DND-41 (cell line): ENCODE measurements at regions not wholly inside any gene's neighbourhood (a gene's known extent, or its start where the extent isn't known, plus 50 kb on each side); places are given as distances from the start of the nearest gene placed in this dataset.
"Not testable (repeated sequence)": the region's sequence is repeated elsewhere in the genome, so short reads cannot be mapped to it uniquely, and the experiment has no call there.

Experiments
- ATAC-seq: fragments of 200-7000 bp; cut with Tn5 transposase; 3 replicates; pipeline ENCODE4 v1.9.1; 2021; ENCODE audit warnings: low read depth; ENCODE audit not compliant: insufficient read depth
- DNase-seq: peaks from one replicate; pipeline ENCODE4 v3.0.0-alpha.2; 2020
- H2AFZ ChIP-seq: 2 replicates; pipeline ENCODE4 v1.6.0; 2012; ENCODE audit warnings: low read depth, low read length
- H3K27ac ChIP-seq: 2 replicates; pipeline ENCODE4 v1.5.1; 2012; ENCODE audit warnings: low read length, inconsistent platforms
- H3K27me3 ChIP-seq: fragments of 200-600 bp; sonication (generic); 2 replicates; pipeline ENCODE4 v1.6.0; 2012; ENCODE audit warnings: low read length, mild to moderate bottlenecking, inconsistent platforms; ENCODE audit not compliant: insufficient read depth, poor library complexity
- H3K36me3 ChIP-seq: 2 replicates; pipeline ENCODE4 v1.5.1; 2012; ENCODE audit warnings: low read length, inconsistent platforms; ENCODE audit not compliant: insufficient read depth
- H3K4me1 ChIP-seq: 2 replicates; pipeline ENCODE4 v1.5.1; 2012; ENCODE audit warnings: mild to moderate bottlenecking, low read length; ENCODE audit not compliant: insufficient read depth
- H3K4me2 ChIP-seq: 2 replicates; pipeline ENCODE4 v1.6.0; 2012; ENCODE audit warnings: mild to moderate bottlenecking, moderate library complexity, low read length, inconsistent platforms; ENCODE audit not compliant: insufficient read depth
- H3K4me3 ChIP-seq, 2 experiments: fragments of 200-600 bp in 1 of 2; shearing (Covaris generic) in 1 of 2; 2 replicates each; pipeline ENCODE4 v1.5.1; 2012 to 2016; ENCODE audit warnings: inconsistent platforms in 2 of 2, low read length in 2 of 2, mild to moderate bottlenecking in 2 of 2, low read depth in 1 of 2, moderate library complexity in 1 of 2
- H3K79me2 ChIP-seq: 2 replicates; pipeline ENCODE4 v1.6.0; 2012; ENCODE audit warnings: low read length, inconsistent platforms; ENCODE audit not compliant: insufficient read depth
- H3K9ac ChIP-seq: 2 replicates; pipeline ENCODE4 v1.6.0; 2012; ENCODE audit warnings: low read depth, mild to moderate bottlenecking, inconsistent platforms, low read length, moderate library complexity
- H3K9me3 ChIP-seq: 2 replicates; pipeline ENCODE4 v1.5.1; 2012; ENCODE audit warnings: low read length, moderate library complexity, mild to moderate bottlenecking, inconsistent platforms; ENCODE audit not compliant: insufficient read depth, severe bottlenecking
- H4K20me1 ChIP-seq: 2 replicates; pipeline ENCODE4 v1.6.0; 2012; ENCODE audit warnings: low read length; ENCODE audit not compliant: insufficient read depth
- CTCF ChIP-seq: IDR thresholded peaks from 2 replicates; pipeline ENCODE4 v1.5.1; 2012; ENCODE audit warnings: borderline replicate concordance, low read length, moderate library complexity, mild to moderate bottlenecking; ENCODE audit not compliant: poor library complexity, severe bottlenecking; ENCODE audit errors: extremely low read depth
- EZH2 ChIP-seq: IDR thresholded peaks from 3 replicates; pipeline ENCODE4 v1.6.1; 2012; ENCODE audit warnings: borderline replicate concordance, low read depth, mild to moderate bottlenecking, moderate library complexity, low read length, inconsistent platforms; ENCODE audit not compliant: severe bottlenecking

GRCh38 chrX:129318375-129318774, 204.9 kb downstream of the SMARCA1 start:
- TF ChIP-seq EZH2 (no peak), CTCF (peak; percentile 44)
- Histone ChIP-seq H3K4me3 (no peak overlapping the region), H3K4me2 (no peak overlapping the region), H3K9ac (no peak overlapping the region), H2AFZ (no peak overlapping the region), H3K4me1 (no peaks in the 10 kb centered on the region), H3K36me3 (no peaks in the 10 kb centered on the region), H4K20me1 (no peaks in the 10 kb centered on the region), H3K27ac (no peak overlapping the region), H3K9me3 (no peaks in the 10 kb centered on the region), H3K27me3 (no peaks in the 10 kb centered on the region), H3K79me2 (no peaks in the 10 kb centered on the region)
- peak; percentile 4 for DNase-seq
- ATAC-seq: no peak

GRCh38 chrX:129316461-129316860, 206.8 kb downstream of the SMARCA1 start:
- Histone ChIP-seq H3K4me2 (no peak overlapping the region), H3K36me3 (no peaks in the 10 kb centered on the region), H2AFZ (no peak overlapping the region), H3K79me2 (no peaks in the 10 kb centered on the region), H3K4me1 (no peaks in the 10 kb centered on the region), H3K27me3 (no peaks in the 10 kb centered on the region), H4K20me1 (no peaks in the 10 kb centered on the region), H3K27ac (no peak overlapping the region), H3K9ac (no peak overlapping the region), H3K9me3 (no peaks in the 10 kb centered on the region), H3K4me3 (no peak overlapping the region)
- DNase-seq (no peak), ATAC-seq (no peak)
- TF ChIP-seq EZH2 (no peak), CTCF (no peak)

GRCh38 chrX:129310000-129310399, 213.3 kb downstream of the SMARCA1 start:
- H3K4me1 ChIP-seq: no peaks in the 10 kb centered on the region
- DNase-seq (no peak), ATAC-seq (no peak)
- H3K4me2 ChIP-seq: no peak overlapping the region
- H3K27ac ChIP-seq: no peak overlapping the region
- H3K79me2 ChIP-seq: no peaks in the 10 kb centered on the region
- no peaks in the 10 kb centered on the region for H3K27me3 ChIP-seq
- no peak overlapping the region for H2AFZ ChIP-seq
- no peak overlapping the region for H3K9ac ChIP-seq
- H3K9me3 ChIP-seq: no peaks in the 10 kb centered on the region
- no peaks in the 10 kb centered on the region for H4K20me1 ChIP-seq
- H3K36me3 ChIP-seq: no peaks in the 10 kb centered on the region
- TF ChIP-seq EZH2 (no peak), CTCF (no peak)
- no peak overlapping the region for H3K4me3 ChIP-seq

- H3K4me2 ChIP-seq: no peak overlapping the region
- H3K36me3 ChIP-seq: no peaks in the 10 kb centered on the region
- H3K79me2 ChIP-seq: no peaks in the 10 kb centered on the region
- H3K9me3 ChIP-seq: no peaks in the 10 kb centered on the region
- no peak overlapping the region for H3K27ac ChIP-seq
- H2AFZ ChIP-seq: no peak overlapping the region
- TF ChIP-seq EZH2: no peak
- ATAC-seq: no peak
- no peak overlapping the region for H3K4me3 ChIP-seq
- H4K20me1 ChIP-seq: no peaks in the 10 kb centered on the region
- H3K9ac ChIP-seq: no peak overlapping the region
- H3K27me3 ChIP-seq: no peaks in the 10 kb centered on the region
- no peaks in the 10 kb centered on the region for H3K4me1 ChIP-seq
- no peak for DNase-seq
Observed at GRCh38 chrX:129262912-129263311, 260.4 kb downstream of the SMARCA1 start.

GRCh38 chrX:129255516-129255915, 267.8 kb downstream of the SMARCA1 start:
- not testable (repeated sequence) for ATAC-seq, DNase-seq, H3K36me3 ChIP-seq, H3K27me3 ChIP-seq, H3K79me2 ChIP-seq, H3K27ac ChIP-seq, H2AFZ ChIP-seq, H3K4me2 ChIP-seq, H3K9ac ChIP-seq, H3K4me3 ChIP-seq, H4K20me1 ChIP-seq, H3K9me3 ChIP-seq, H3K4me1 ChIP-seq
